HEK293 (cell line): ENCODE measurements at regions not wholly inside any gene's neighbourhood (a gene's known extent, or its start where the extent isn't known, plus 50 kb on each side); places are given as distances from the start of the nearest gene placed in this dataset.

Experiments
- BCL11B ChIP-seq: fragments of 450-650 bp; formaldehyde crosslinking; IDR thresholded peaks from 2 replicates; pipeline ENCODE4 v1.5.1; 2016; ENCODE audit warnings: low read depth, missing biosample characterization, missing genetic modification characterization
- GLIS1 ChIP-seq: fragments of 450-650 bp; formaldehyde crosslinking; IDR thresholded peaks from 2 replicates; pipeline ENCODE4 v1.5.1; 2016; ENCODE audit warnings: missing biosample characterization, missing genetic modification characterization
- GLIS2 ChIP-seq: fragments of 450-650 bp; formaldehyde crosslinking; IDR thresholded peaks from 2 replicates; pipeline ENCODE4 v1.5.1; 2016; ENCODE audit warnings: missing biosample characterization, missing genetic modification characterization
- HOXC10 ChIP-seq: sonication (generic); formaldehyde crosslinking; IDR thresholded peaks from 2 replicates; pipeline ENCODE4 v1.8.1; 2023; ENCODE audit warnings: mild to moderate bottlenecking, missing genetic modification reagents
- SP2 ChIP-seq: fragments of 450-650 bp; formaldehyde crosslinking; IDR thresholded peaks from 2 replicates; pipeline ENCODE4 v1.5.1; 2016; ENCODE audit warnings: missing biosample characterization, missing genetic modification characterization
- SP7 ChIP-seq: fragments of 450-650 bp; formaldehyde crosslinking; IDR thresholded peaks from 2 replicates; pipeline ENCODE4 v1.5.1; 2016; ENCODE audit warnings: missing biosample characterization, missing genetic modification characterization
- ZEB2 ChIP-seq: fragments of 450-650 bp; formaldehyde crosslinking; IDR thresholded peaks from 2 replicates; pipeline ENCODE4 v1.5.1; 2016; ENCODE audit warnings: missing biosample characterization, missing genetic modification characterization
- ZFP41 ChIP-seq: fragments of 450-650 bp; formaldehyde crosslinking; IDR thresholded peaks from 2 replicates; pipeline ENCODE4 v1.5.1; 2016; ENCODE audit warnings: missing biosample characterization, missing genetic modification characterization, borderline replicate concordance
- ZNF114 ChIP-seq: fragments of 450-650 bp; formaldehyde crosslinking; IDR thresholded peaks from 2 replicates; pipeline ENCODE4 v1.5.0; 2017; ENCODE audit warnings: missing biosample characterization, missing genetic modification characterization
- ZNF121 ChIP-seq: fragments of 450-650 bp; formaldehyde crosslinking; IDR thresholded peaks from 2 replicates; pipeline ENCODE4 v1.5.1; 2016; ENCODE audit warnings: missing biosample characterization, missing genetic modification characterization
- ZNF211 ChIP-seq: fragments of 450-650 bp; formaldehyde crosslinking; IDR thresholded peaks from 2 replicates; pipeline ENCODE4 v1.5.1; 2016; ENCODE audit warnings: low read depth, missing biosample characterization, missing genetic modification characterization
- ZNF274 ChIP-seq, 2 experiments: fragments of 200-500 bp in 1 of 2; fragments of 450-650 bp in 1 of 2; sonication (Bioruptor generic) in 1 of 2; formaldehyde crosslinking in 1 of 2; IDR thresholded peaks; 2 replicates each; pipeline versions ENCODE4 v1.5.1 to v1.6.1; 2014 to 2016; ENCODE audit warnings: borderline replicate concordance in 1 of 2, inconsistent platforms in 1 of 2, low read length in 1 of 2, missing biosample characterization in 1 of 2, missing genetic modification characterization in 1 of 2
- ZNF37A ChIP-seq: fragments of 450-650 bp; IDR thresholded peaks from 2 replicates; pipeline ENCODE4 v1.5.1; 2018; ENCODE audit warnings: missing biosample characterization, missing genetic modification characterization
- ZNF394 ChIP-seq: fragments of 450-650 bp; formaldehyde crosslinking; IDR thresholded peaks from 2 replicates; pipeline ENCODE4 v1.5.1; 2016; ENCODE audit warnings: missing biosample characterization, missing genetic modification characterization, mild to moderate bottlenecking, moderate library complexity, borderline replicate concordance
- ZNF449 ChIP-seq: fragments of 450-650 bp; formaldehyde crosslinking; IDR thresholded peaks from 2 replicates; pipeline ENCODE4 v1.5.1; 2017; ENCODE audit warnings: missing biosample characterization, mild to moderate bottlenecking, missing genetic modification characterization, moderate library complexity
- ZNF488 ChIP-seq: fragments of 450-650 bp; formaldehyde crosslinking; IDR thresholded peaks from 2 replicates; pipeline ENCODE4 v1.5.1; 2016; ENCODE audit warnings: missing biosample characterization, missing genetic modification characterization
- ZNF510 ChIP-seq: fragments of 450-650 bp; formaldehyde crosslinking; IDR thresholded peaks from 2 replicates; pipeline ENCODE4 v1.5.1; 2018; ENCODE audit warnings: mild to moderate bottlenecking, missing genetic modification characterization, missing biosample characterization; ENCODE audit not compliant: insufficient replicate concordance
- ZNF514 ChIP-seq: fragments of 450-650 bp; formaldehyde crosslinking; IDR thresholded peaks from 2 replicates; pipeline ENCODE4 v1.5.1; 2016; ENCODE audit warnings: missing biosample characterization, missing genetic modification characterization
- ZNF561 ChIP-seq: fragments of 450-650 bp; IDR thresholded peaks from 2 replicates; pipeline ENCODE4 v1.5.1; 2018; ENCODE audit warnings: missing biosample characterization, missing genetic modification characterization, borderline replicate concordance
- ZNF585B ChIP-seq: fragments of 450-650 bp; formaldehyde crosslinking; IDR thresholded peaks from 2 replicates; pipeline ENCODE4 v1.5.1; 2016; ENCODE audit warnings: missing biosample characterization, missing genetic modification characterization
- ZNF658 ChIP-seq: fragments of 450-650 bp; formaldehyde crosslinking; IDR thresholded peaks from 2 replicates; pipeline ENCODE4; 2016; ENCODE audit warnings: missing biosample characterization, missing genetic modification characterization
- ZNF777 ChIP-seq: fragments of 450-650 bp; formaldehyde crosslinking; IDR thresholded peaks from 2 replicates; pipeline ENCODE4 v1.5.1; 2017; ENCODE audit warnings: missing biosample characterization, missing genetic modification characterization, borderline replicate concordance
- ZSCAN23 ChIP-seq: fragments of 450-650 bp; formaldehyde crosslinking; IDR thresholded peaks from 2 replicates; pipeline ENCODE4 v1.5.1; 2016; ENCODE audit warnings: missing biosample characterization, missing genetic modification characterization
- TF ChIP-seq, protein P1 (sequence below): fragments of 450-650 bp; formaldehyde crosslinking; conservative IDR thresholded peaks from 2 replicates; pipeline ENCODE4 v1.5.1; 2016; ENCODE audit warnings: low read depth, missing biosample characterization, missing genetic modification characterization
- TF ChIP-seq, protein P2 (sequence below): fragments of 450-650 bp; formaldehyde crosslinking; optimal IDR thresholded peaks from 2 replicates; pipeline ENCODE3; 2016; ENCODE audit warnings: missing biosample characterization, mild to moderate bottlenecking, missing genetic modification characterization
- TF ChIP-seq, protein P3 (sequence below): fragments of 450-650 bp; formaldehyde crosslinking; IDR thresholded peaks from 2 replicates; pipeline ENCODE4 v1.5.1; 2016; ENCODE audit warnings: missing biosample characterization, missing genetic modification characterization
- TF ChIP-seq, protein P4 (sequence below): fragments of 450-650 bp; formaldehyde crosslinking; IDR thresholded peaks from 2 replicates; pipeline ENCODE4 v1.5.1; 2016; ENCODE audit warnings: missing biosample characterization, missing genetic modification characterization

- peak; percentile 98 for TF ChIP-seq GLIS1
- no peak for TF ChIP-seq ZNF114 (tag by site-specific recombination)
- no peak for TF ChIP-seq ZNF561 (tag by site-specific recombination)
- TF ChIP-seq, protein P1, sequence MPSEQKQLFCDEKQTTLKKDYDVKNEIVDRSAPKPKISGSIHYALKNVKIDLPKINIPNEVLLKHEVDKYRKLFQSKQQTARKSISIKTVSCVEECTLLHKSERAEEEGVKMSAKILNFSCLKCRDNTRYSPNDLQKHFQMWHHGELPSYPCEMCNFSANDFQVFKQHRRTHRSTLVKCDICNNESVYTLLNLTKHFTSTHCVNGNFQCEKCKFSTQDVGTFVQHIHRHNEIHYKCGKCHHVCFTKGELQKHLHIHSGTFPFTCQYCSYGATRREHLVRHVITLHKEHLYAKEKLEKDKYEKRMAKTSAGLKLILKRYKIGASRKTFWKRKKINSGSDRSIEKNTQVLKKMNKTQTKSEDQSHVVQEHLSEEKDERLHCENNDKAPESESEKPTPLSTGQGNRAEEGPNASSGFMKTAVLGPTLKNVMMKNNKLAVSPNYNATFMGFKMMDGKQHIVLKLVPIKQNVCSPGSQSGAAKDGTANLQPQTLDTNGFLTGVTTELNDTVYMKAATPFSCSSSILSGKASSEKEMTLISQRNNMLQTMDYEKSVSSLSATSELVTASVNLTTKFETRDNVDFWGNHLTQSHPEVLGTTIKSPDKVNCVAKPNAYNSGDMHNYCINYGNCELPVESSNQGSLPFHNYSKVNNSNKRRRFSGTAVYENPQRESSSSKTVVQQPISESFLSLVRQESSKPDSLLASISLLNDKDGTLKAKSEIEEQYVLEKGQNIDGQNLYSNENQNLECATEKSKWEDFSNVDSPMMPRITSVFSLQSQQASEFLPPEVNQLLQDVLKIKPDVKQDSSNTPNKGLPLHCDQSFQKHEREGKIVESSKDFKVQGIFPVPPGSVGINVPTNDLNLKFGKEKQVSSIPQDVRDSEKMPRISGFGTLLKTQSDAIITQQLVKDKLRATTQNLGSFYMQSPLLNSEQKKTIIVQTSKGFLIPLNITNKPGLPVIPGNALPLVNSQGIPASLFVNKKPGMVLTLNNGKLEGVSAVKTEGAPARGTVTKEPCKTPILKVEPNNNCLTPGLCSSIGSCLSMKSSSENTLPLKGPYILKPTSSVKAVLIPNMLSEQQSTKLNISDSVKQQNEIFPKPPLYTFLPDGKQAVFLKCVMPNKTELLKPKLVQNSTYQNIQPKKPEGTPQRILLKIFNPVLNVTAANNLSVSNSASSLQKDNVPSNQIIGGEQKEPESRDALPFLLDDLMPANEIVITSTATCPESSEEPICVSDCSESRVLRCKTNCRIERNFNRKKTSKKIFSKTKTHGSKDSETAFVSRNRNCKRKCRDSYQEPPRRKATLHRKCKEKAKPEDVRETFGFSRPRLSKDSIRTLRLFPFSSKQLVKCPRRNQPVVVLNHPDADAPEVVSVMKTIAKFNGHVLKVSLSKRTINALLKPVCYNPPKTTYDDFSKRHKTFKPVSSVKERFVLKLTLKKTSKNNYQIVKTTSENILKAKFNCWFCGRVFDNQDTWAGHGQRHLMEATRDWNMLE (tag by site-specific recombination): peak; percentile 35; the same call in 1 of the 2 replicates
- TF ChIP-seq SP7: peak; percentile 95
- TF ChIP-seq ZNF211: no peak
- TF ChIP-seq ZNF777 (tag by site-specific recombination): no peak
- TF ChIP-seq BCL11B (tag by site-specific recombination): peak; percentile 48; the same call in 1 of the 2 replicates
- no peak for TF ChIP-seq ZNF121
- no peak for TF ChIP-seq ZNF449 (tag by site-specific recombination)
- no peak for TF ChIP-seq ZNF37A (tag by site-specific recombination)
- TF ChIP-seq, protein P2, sequence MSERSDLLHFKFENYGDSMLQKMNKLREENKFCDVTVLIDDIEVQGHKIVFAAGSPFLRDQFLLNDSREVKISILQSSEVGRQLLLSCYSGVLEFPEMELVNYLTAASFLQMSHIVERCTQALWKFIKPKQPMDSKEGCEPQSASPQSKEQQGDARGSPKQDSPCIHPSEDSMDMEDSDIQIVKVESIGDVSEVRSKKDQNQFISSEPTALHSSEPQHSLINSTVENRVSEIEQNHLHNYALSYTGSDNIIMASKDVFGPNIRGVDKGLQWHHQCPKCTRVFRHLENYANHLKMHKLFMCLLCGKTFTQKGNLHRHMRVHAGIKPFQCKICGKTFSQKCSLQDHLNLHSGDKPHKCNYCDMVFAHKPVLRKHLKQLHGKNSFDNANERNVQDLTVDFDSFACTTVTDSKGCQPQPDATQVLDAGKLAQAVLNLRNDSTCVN (tag by site-specific recombination): no peak
- TF ChIP-seq SP2 (tag by site-specific recombination): no peak
- TF ChIP-seq GLIS2 (tag by site-specific recombination): peak; percentile 83
- TF ChIP-seq ZNF510 (tag by site-specific recombination): no peak
- 0 out of 2 replicates have a peak, but pooled peaks have one; percentile 49 for TF ChIP-seq ZNF488 (tag by site-specific recombination)
- TF ChIP-seq ZNF585B: no peak
- TF ChIP-seq ZFP41 (tag by site-specific recombination): no peak
- TF ChIP-seq, protein P3, sequence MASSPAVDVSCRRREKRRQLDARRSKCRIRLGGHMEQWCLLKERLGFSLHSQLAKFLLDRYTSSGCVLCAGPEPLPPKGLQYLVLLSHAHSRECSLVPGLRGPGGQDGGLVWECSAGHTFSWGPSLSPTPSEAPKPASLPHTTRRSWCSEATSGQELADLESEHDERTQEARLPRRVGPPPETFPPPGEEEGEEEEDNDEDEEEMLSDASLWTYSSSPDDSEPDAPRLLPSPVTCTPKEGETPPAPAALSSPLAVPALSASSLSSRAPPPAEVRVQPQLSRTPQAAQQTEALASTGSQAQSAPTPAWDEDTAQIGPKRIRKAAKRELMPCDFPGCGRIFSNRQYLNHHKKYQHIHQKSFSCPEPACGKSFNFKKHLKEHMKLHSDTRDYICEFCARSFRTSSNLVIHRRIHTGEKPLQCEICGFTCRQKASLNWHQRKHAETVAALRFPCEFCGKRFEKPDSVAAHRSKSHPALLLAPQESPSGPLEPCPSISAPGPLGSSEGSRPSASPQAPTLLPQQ (tag by site-specific recombination): peak; percentile 76
- TF ChIP-seq ZNF658: no peak
- no peak for TF ChIP-seq ZSCAN23 (tag by site-specific recombination)
- TF ChIP-seq ZEB2 (tag by site-specific recombination): peak; percentile 87
- TF ChIP-seq ZNF514 (tag by site-specific recombination): no peak
- TF ChIP-seq, protein P4, sequence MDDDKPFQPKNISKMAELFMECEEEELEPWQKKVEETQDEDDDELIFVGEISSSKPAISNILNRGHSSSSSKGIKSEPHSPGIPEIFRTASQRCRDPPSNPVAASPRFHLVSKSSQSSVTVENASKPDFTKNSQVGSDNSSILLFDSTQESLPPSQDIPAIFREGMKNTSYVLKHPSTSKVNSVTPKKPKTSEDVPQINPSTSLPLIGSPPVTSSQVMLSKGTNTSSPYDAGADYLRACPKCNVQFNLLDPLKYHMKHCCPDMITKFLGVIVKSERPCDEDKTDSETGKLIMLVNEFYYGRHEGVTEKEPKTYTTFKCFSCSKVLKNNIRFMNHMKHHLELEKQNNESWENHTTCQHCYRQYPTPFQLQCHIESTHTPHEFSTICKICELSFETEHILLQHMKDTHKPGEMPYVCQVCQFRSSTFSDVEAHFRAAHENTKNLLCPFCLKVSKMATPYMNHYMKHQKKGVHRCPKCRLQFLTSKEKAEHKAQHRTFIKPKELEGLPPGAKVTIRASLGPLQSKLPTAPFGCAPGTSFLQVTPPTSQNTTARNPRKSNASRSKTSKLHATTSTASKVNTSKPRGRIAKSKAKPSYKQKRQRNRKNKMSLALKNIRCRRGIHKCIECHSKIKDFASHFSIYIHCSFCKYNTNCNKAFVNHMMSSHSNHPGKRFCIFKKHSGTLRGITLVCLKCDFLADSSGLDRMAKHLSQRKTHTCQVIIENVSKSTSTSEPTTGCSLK (tag by site-specific recombination): no peak
- TF ChIP-seq ZNF394 (tag by site-specific recombination): peak; percentile 52; the same call in 1 of the 2 replicates
- TF ChIP-seq HOXC10 (CRISPR knock-in tag): no peak
- TF ChIP-seq ZNF274 (IDR thresholded peaks at IDR 0.05; ENCODE audit: low read length): no peak
- no peak for TF ChIP-seq ZNF274 (tag by site-specific recombination; IDR thresholded peaks at IDR 0.05; ENCODE audit: borderline replicate concordance)
Observed at GRCh38 chr16:51556694-51557340, 405.7 kb upstream of the SALL1 start (continued).
